Endothelial cell of umbilical vein (primary cell): ENCODE measurements at regions not wholly inside any gene's neighbourhood (a gene's known extent, or its start where the extent isn't known, plus 50 kb on each side); places are given as distances from the start of the nearest gene placed in this dataset.

Experiments
- BruUV-seq: library from RNA; stranded (reverse); fragments of 400-500 nt; replicated peaks from 2 replicates; lab custom pipeline; 2021; lab: Mats Ljungman, UMichigan
- CTCF ChIA-PET: fragments of 300-600, 350-600 bp; sonication (Branson Sonifier 250); formaldehyde crosslinking; loops from one replicate; lab custom pipeline; 2021; ENCODE audit warnings: antibody characterized with exemption, inconsistent platforms; lab: Charles Lee
- POLR2A ChIA-PET: fragments of 300-600, 350-600 bp; sonication (Branson Sonifier 250); formaldehyde crosslinking; loops from one replicate; lab custom pipeline; 2021; ENCODE audit warnings: antibody characterized with exemption, inconsistent platforms; lab: Charles Lee
- DNase-seq: peaks from one replicate; pipeline ENCODE4 v3.0.0-alpha.2; 2011; ENCODE audit warnings: low read depth, low spot score
- FAIRE-seq: peaks from 2 replicates; lab custom pipeline; 2011; peaks lifted over from hg19 to GRCh38; lab: Jason Lieb, UNC
- H2AFZ ChIP-seq: 2 replicates; pipeline ENCODE4 v1.6.0; 2012; ENCODE audit warnings: low read depth, low read length, control low read depth, inconsistent platforms
- H3K27ac ChIP-seq: 2 replicates; pipeline ENCODE4 v1.5.1; 2011; ENCODE audit warnings: low read depth, mild to moderate bottlenecking, control low read depth, low read length, moderate library complexity; ENCODE audit not compliant: insufficient read depth
- H3K27me3 ChIP-seq, 2 experiments: 2 replicates each; pipeline versions ENCODE4 v1.6.0 to v1.6.1; 2011; ENCODE audit warnings: low read length in 2 of 2, mixed read lengths in 1 of 2; ENCODE audit not compliant: control insufficient read depth in 2 of 2, insufficient read depth in 2 of 2
- H3K36me3 ChIP-seq, 2 experiments: 2 replicates in 1 of 2; 3 replicates in 1 of 2; pipeline ENCODE4 v1.5.1; 2011; ENCODE audit warnings: low read length in 2 of 2, mild to moderate bottlenecking in 1 of 2, moderate library complexity in 1 of 2; ENCODE audit not compliant: control insufficient read depth in 2 of 2, insufficient read depth in 2 of 2; ENCODE audit errors: extremely low read depth in 1 of 2
- H3K4me1 ChIP-seq: 3 replicates; pipeline ENCODE4 v1.5.1; 2011; ENCODE audit warnings: mild to moderate bottlenecking, low read length; ENCODE audit not compliant: control insufficient read depth, insufficient read depth; ENCODE audit errors: extremely low read depth
- H3K4me2 ChIP-seq: 2 replicates; pipeline ENCODE4 v1.6.1; 2011; ENCODE audit warnings: low read length, control low read depth, mixed read lengths; ENCODE audit not compliant: insufficient read depth
- H3K4me3 ChIP-seq, 3 experiments: fragments of 200-600 bp in 1 of 3; sonication (generic), shearing (Covaris generic) in 1 of 3; replicated peaks in 1 of 3; 2 replicates each; pipeline ENCODE4 v1.5.1; 2011 to 2016; ENCODE audit warnings: control low read depth in 3 of 3, low read length in 3 of 3, mild to moderate bottlenecking in 2 of 3, inconsistent platforms in 1 of 3, low read depth in 1 of 3, moderate library complexity in 1 of 3; ENCODE audit not compliant: insufficient read depth in 1 of 3
- H3K79me2 ChIP-seq: 2 replicates; pipeline ENCODE4 v1.6.0; 2012; ENCODE audit warnings: low read length, inconsistent platforms; ENCODE audit not compliant: control insufficient read depth, insufficient read depth
- H3K9ac ChIP-seq: replicated peaks from 2 replicates; pipeline ENCODE3; 2011; ENCODE audit warnings: low read length, control low read depth; ENCODE audit not compliant: insufficient read depth; ENCODE audit errors: extremely low read depth
- H3K9me1 ChIP-seq: replicated peaks from 3 replicates; pipeline ENCODE4 v1.6.0; 2011; ENCODE audit warnings: mild to moderate bottlenecking, low read length; ENCODE audit not compliant: control insufficient read depth, insufficient read depth; ENCODE audit errors: extremely low read depth
- H3K9me3 ChIP-seq: replicated peaks from 2 replicates; pipeline ENCODE4 v1.5.1; 2012; ENCODE audit warnings: low read length, inconsistent platforms; ENCODE audit not compliant: control insufficient read depth, insufficient read depth
- H4K20me1 ChIP-seq: replicated peaks from 2 replicates; pipeline ENCODE3; 2011; ENCODE audit warnings: mild to moderate bottlenecking, low read length; ENCODE audit not compliant: control insufficient read depth, insufficient read depth; ENCODE audit errors: extremely low read depth
- CTCF ChIP-seq, 2 donors: IDR thresholded peaks; 1 replicate in 1 of 2; 2 replicates in 1 of 2; pipeline ENCODE4 v1.5.1; 2011; ENCODE audit warnings: low read length in 2 of 2, mild to moderate bottlenecking in 2 of 2, moderate library complexity in 2 of 2, control low read depth in 1 of 2, inconsistent platforms in 1 of 2, low read depth in 1 of 2; ENCODE audit not compliant: insufficient read depth in 1 of 2; ENCODE audit errors: extremely low read depth in 1 of 2
- EZH2 ChIP-seq: IDR thresholded peaks from 2 replicates; pipeline ENCODE4 v1.6.1; 2012; ENCODE audit warnings: borderline replicate concordance, low read depth, mild to moderate bottlenecking, moderate library complexity, low read length, inconsistent platforms; ENCODE audit not compliant: severe bottlenecking
- FOS ChIP-seq: IDR thresholded peaks from 2 replicates; pipeline ENCODE4 v1.6.1; 2011; ENCODE audit warnings: mild to moderate bottlenecking, low read length, moderate library complexity, borderline replicate concordance; ENCODE audit not compliant: insufficient read depth
- GATA2 ChIP-seq: IDR thresholded peaks from 2 replicates; pipeline ENCODE4 v1.7.0; 2011; ENCODE audit warnings: low read depth, mild to moderate bottlenecking, moderate library complexity, mixed read lengths, low read length; ENCODE audit not compliant: insufficient read length, insufficient read depth
- JUN ChIP-seq: IDR thresholded peaks from 2 replicates; pipeline ENCODE4 v1.6.1; 2011; ENCODE audit warnings: borderline replicate concordance, low read depth; ENCODE audit not compliant: insufficient read length, insufficient read depth
- MAX ChIP-seq: IDR thresholded peaks from 2 replicates; pipeline ENCODE4 v1.6.1; 2011; ENCODE audit not compliant: insufficient read depth, insufficient read length
- MYC ChIP-seq: IDR thresholded peaks from one replicate; pipeline ENCODE4 v1.6.1; 2011; ENCODE audit warnings: mild to moderate bottlenecking, low read depth, low read length
- POLR2A ChIP-seq: IDR thresholded peaks from 2 replicates; pipeline ENCODE4 v1.6.1; 2012; ENCODE audit warnings: low read depth, mild to moderate bottlenecking, control low read depth, low read length
- POLR2AphosphoS5 ChIP-seq: IDR thresholded peaks from 2 replicates; pipeline ENCODE4 v1.6.1; 2012; ENCODE audit warnings: low read depth, mild to moderate bottlenecking, control low read depth, low read length, moderate library complexity; ENCODE audit not compliant: insufficient read depth
- dilution Hi-C: fragments of 300-500 bp; cut with MboI; formaldehyde crosslinking; loops from one replicate; pipeline ENCODE4 v1.15.0; 2019; ENCODE audit warnings: low sequenced_read_pairs; ENCODE audit not compliant: extremely low pct_ligation_motif_present
- intact Hi-C: fragments of 100-400 bp; cut with micrococcal nuclease; formaldehyde crosslinking; loops from one replicate; pipeline ENCODE4 v1.10.0; 2022

- intact Hi-C loops: no loop called here
- no peak for DNase-seq
- FAIRE-seq: no peak
- ChIA-PET CTCF (no interaction called here), POLR2A (no interaction called here)
- no peaks in the 10 kb centered on the region for H4K20me1 ChIP-seq
- no peaks in the 10 kb centered on the region for H3K9me1 ChIP-seq
- no peaks in the 10 kb centered on the region for H3K79me2 ChIP-seq
- no peak overlapping the region for H3K9ac ChIP-seq
- no peak overlapping the region for H3K27ac ChIP-seq
- dilution Hi-C loops: no loop called here
- H3K27me3 ChIP-seq: no peaks in the 10 kb centered on the region
- H3K36me3 ChIP-seq: no peaks in the 10 kb centered on the region
- no peak overlapping the region for H3K4me2 ChIP-seq
- no peaks in the 10 kb centered on the region for H3K9me3 ChIP-seq
- no peak overlapping the region for H3K4me3 ChIP-seq
- TF ChIP-seq CTCF (IDR thresholded peaks at IDR 0.05; ENCODE audit: extremely low read depth in 1 of 2, insufficient read depth in 1 of 2, low read depth in 1 of 2, low read length in 2 of 2) (no peak), POLR2AphosphoS5 (no peak), GATA2 (no peak), POLR2A (no peak), MYC (no peak), JUN (no peak), FOS (no peak), EZH2 (no peak), MAX (no peak)
- BruUV-seq: no TSS peak
- no peak overlapping the region for H2AFZ ChIP-seq
- H3K4me1 ChIP-seq: no peaks in the 10 kb centered on the region
These were observed 207.7 kb downstream of the SLC6A15 start for GRCh38 chr12:84704856-84705255.
